ENCODE measurements at regions not wholly inside any gene's neighbourhood (a gene's known extent, or its start where the extent isn't known, plus 50 kb on each side); places are given as distances from the start of the nearest gene placed in this dataset.
A peak's percentile ranks its signal among the peaks of the same experiment; 100 is the strongest.

DNA sequence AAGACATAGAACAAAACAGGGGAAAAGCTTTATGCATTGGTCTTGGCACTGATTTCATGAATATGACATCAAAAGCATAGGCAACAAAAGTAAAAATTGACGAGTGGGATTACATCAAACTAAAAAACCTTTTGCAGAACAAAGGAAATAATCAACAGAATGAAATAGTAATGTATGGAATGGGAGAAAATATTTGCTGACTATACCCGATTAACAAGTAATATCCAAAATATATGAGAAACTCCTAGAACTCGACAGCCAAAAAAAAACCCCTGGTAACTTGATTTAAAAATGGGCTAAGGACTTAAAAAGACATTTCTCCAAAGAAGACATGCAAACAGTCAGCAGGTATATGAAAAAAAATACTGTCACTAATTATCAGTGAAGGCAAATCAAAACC is 231.7 kb upstream of the MAN1A1 start:
- no peak for DNase-seq (ENCODE audit: low spot score)
- peaks cover 7% of the 10 kb centered on the region; the same call in 1 of the 2 replicates for H3K36me3 ChIP-seq (ENCODE audit: insufficient read depth, low read length)
- CTCF ChIA-PET (ENCODE audit: unreplicated experiment): no interaction called here
- peaks cover 12% of the 10 kb centered on the region for H3K4me1 ChIP-seq (ENCODE audit: insufficient read depth, low read length, poor library complexity, severe bottlenecking)
- H4K20me1 ChIP-seq (ENCODE audit: insufficient read depth, low read length): no peaks in the 10 kb centered on the region
- no TSS peak for BruUV-seq (replicated peaks)
- no peak overlapping the region for H3K4me3 ChIP-seq (ENCODE audit: low read depth, low read length, poor library complexity, severe bottlenecking)
- intact Hi-C loops (cut with micrococcal nuclease; ENCODE audit: unreplicated experiment): no loop called here
- TF ChIP-seq EZH2phosphoT487 (IDR thresholded peaks at IDR 0.05; ENCODE audit: borderline replicate concordance, low read depth, low read length) (no peak), CTCF (conservative IDR thresholded peaks at IDR 0.05; ENCODE audit: low read length) (no peak)
- no peaks in the 10 kb centered on the region for H3K79me2 ChIP-seq (ENCODE audit: insufficient read depth, low read depth, low read length)
- peaks cover 24% of the 10 kb centered on the region for H3K9me3 ChIP-seq (ENCODE audit: low read length)
- no peak overlapping the region for H3K4me2 ChIP-seq (ENCODE audit: low read length)
- H3K9me2 ChIP-seq (ENCODE audit: insufficient read depth, low read length): no peaks in the 10 kb centered on the region
- H3K27ac ChIP-seq (ENCODE audit: low read depth, low read length, poor library complexity, severe bottlenecking): no peak overlapping the region
- POLR2A ChIA-PET: interaction anchor here (1.3 kb wide), 1 partner anchor 9 kb away, joined by 6 read pairs; no protein-coding TSS in a partner anchor
- H2AFZ ChIP-seq (ENCODE audit: low read length): 0 out of 2 replicates have a peak overlapping the region, but pooled peaks have one; percentile 10

- ChIA-PET POLR2A (no interaction called here), CTCF (ENCODE audit: unreplicated experiment) (no interaction called here)
- Histone ChIP-seq H3K9me3 (ENCODE audit: low read length) (peaks cover 37% of the 10 kb centered on the region), H4K20me1 (ENCODE audit: insufficient read depth, low read length) (no peaks in the 10 kb centered on the region), H3K36me3 (ENCODE audit: insufficient read depth, low read length) (peaks cover 8% of the 10 kb centered on the region; the same call in 1 of the 2 replicates), H3K4me3 (ENCODE audit: low read depth, low read length, poor library complexity, severe bottlenecking) (no peak overlapping the region), H3K9me2 (ENCODE audit: insufficient read depth, low read length) (no peaks in the 10 kb centered on the region), H3K4me2 (ENCODE audit: low read length) (no peak overlapping the region), H3K79me2 (ENCODE audit: insufficient read depth, low read depth, low read length) (no peaks in the 10 kb centered on the region), H2AFZ (ENCODE audit: low read length) (no peak overlapping the region), H3K27ac (ENCODE audit: low read depth, low read length, poor library complexity, severe bottlenecking) (no peak overlapping the region), H3K4me1 (ENCODE audit: insufficient read depth, low read length, poor library complexity, severe bottlenecking) (no peaks in the 10 kb centered on the region)
- no peak for TF ChIP-seq CTCF (conservative IDR thresholded peaks at IDR 0.05; ENCODE audit: low read length)
- no peak for TF ChIP-seq EZH2phosphoT487 (IDR thresholded peaks at IDR 0.05; ENCODE audit: borderline replicate concordance, low read depth, low read length)
- intact Hi-C loops (cut with micrococcal nuclease; ENCODE audit: unreplicated experiment): no loop called here
- no TSS peak for BruUV-seq (replicated peaks)
- no peak for DNase-seq (ENCODE audit: low spot score)
Measured at GRCh38 chr6:119575721-119576120, 226.2 kb upstream of the MAN1A1 start.

- BruUV-seq (replicated peaks): no TSS peak
- no peak for TF ChIP-seq CTCF (conservative IDR thresholded peaks at IDR 0.05; ENCODE audit: low read length)
- TF ChIP-seq EZH2phosphoT487 (IDR thresholded peaks at IDR 0.05; ENCODE audit: borderline replicate concordance, low read depth, low read length): no peak
- H2AFZ ChIP-seq (ENCODE audit: low read length): no peak overlapping the region
- no peak for DNase-seq (ENCODE audit: low spot score)
- no peak overlapping the region for H3K27ac ChIP-seq (ENCODE audit: low read depth, low read length, poor library complexity, severe bottlenecking)
- no peaks in the 10 kb centered on the region; the same call in 1 of the 2 replicates for H3K36me3 ChIP-seq (ENCODE audit: insufficient read depth, low read length)
- H4K20me1 ChIP-seq (ENCODE audit: insufficient read depth, low read length): no peaks in the 10 kb centered on the region
- ChIA-PET POLR2A (interaction anchor here (1.1 kb wide), 1 partner anchor 9 kb away, joined by 4 read pairs; no protein-coding TSS in a partner anchor), CTCF (ENCODE audit: unreplicated experiment) (no interaction called here)
- peaks cover under 1% of the 10 kb centered on the region; the same call in 1 of the 2 replicates for H3K9me3 ChIP-seq (ENCODE audit: low read length)
- H3K4me2 ChIP-seq (ENCODE audit: low read length): no peak overlapping the region
- intact Hi-C loops (cut with micrococcal nuclease; ENCODE audit: unreplicated experiment): loop anchor here (1.0 kb wide), 1 partner anchor 33 kb away; no protein-coding TSS in a partner anchor
- H3K4me3 ChIP-seq (ENCODE audit: low read depth, low read length, poor library complexity, severe bottlenecking): no peak overlapping the region
- H3K79me2 ChIP-seq (ENCODE audit: insufficient read depth, low read depth, low read length): no peaks in the 10 kb centered on the region
- no peaks in the 10 kb centered on the region for H3K4me1 ChIP-seq (ENCODE audit: insufficient read depth, low read length, poor library complexity, severe bottlenecking)
- H3K9me2 ChIP-seq (ENCODE audit: insufficient read depth, low read length): no peaks in the 10 kb centered on the region
Measured at GRCh38 chr6:119568580-119568979, 219.0 kb upstream of the MAN1A1 start.
